ENCODE measurements at regions not wholly inside any gene's neighbourhood (a gene's known extent, or its start where the extent isn't known, plus 50 kb on each side); places are given as distances from the start of the nearest gene placed in this dataset.

- TF ChIP-seq PBX3 (IDR thresholded peaks at IDR 0.05), result no peak
- TF ChIP-seq YY1 (IDR thresholded peaks at IDR 0.05; ENCODE audit: low read depth), result no peak
- no peak for TF ChIP-seq USF2 (IDR thresholded peaks at IDR 0.05; ENCODE audit: borderline replicate concordance, low read depth, low read length)
- no peak for TF ChIP-seq CTCF (IDR thresholded peaks at IDR 0.05)
- TF ChIP-seq ELF1 (IDR thresholded peaks at IDR 0.05), result no peak
- TF ChIP-seq EP300 (IDR thresholded peaks at IDR 0.05; ENCODE audit: borderline replicate concordance in 1 of 2, low read depth in 1 of 2, low read length in 1 of 2), result no peak
- TF ChIP-seq POLR2AphosphoS5 (IDR thresholded peaks at IDR 0.05; ENCODE audit: low read depth, low read length), result no peak
- no peak for TF ChIP-seq USF1 (IDR thresholded peaks at IDR 0.05; ENCODE audit: borderline replicate concordance, low read depth)
- TF ChIP-seq JUND (IDR thresholded peaks at IDR 0.05), result no peak
- TF ChIP-seq RFX5 (IDR thresholded peaks at IDR 0.05; ENCODE audit: low read length), result no peak
These were observed 1293.9 kb downstream of the NCAM2 start for GRCh38 chr21:22292144-22292543.

All from SK-N-SH (cell line).